Esophagus squamous epithelium (tissue), 5 donors: ENCODE measurements at regions not wholly inside any gene's neighbourhood (a gene's known extent, or its start where the extent isn't known, plus 50 kb on each side); places are given as distances from the start of the nearest gene placed in this dataset.
"Not testable (repeated sequence)": the region's sequence is repeated elsewhere in the genome, so short reads cannot be mapped to it uniquely, and the experiment has no call there.

Experiments
- DNase-seq: peaks from one replicate; lab custom pipeline; 2025; lab: John Stamatoyannopoulos, UW
- H3K27ac ChIP-seq, 4 donors: fragments of 200-600 bp; sonication (generic); one replicate each; pipeline ENCODE4 v1.5.1; 2016 to 2019; ENCODE audit warnings: mild to moderate bottlenecking in 1 of 4
- H3K27me3 ChIP-seq, 4 donors: fragments of 200-600 bp; sonication (generic); 1 replicate in 3 of 4; 2 replicates in 1 of 4; pipeline versions ENCODE4 v1.5.1 to v1.6.0; 2017 to 2021; ENCODE audit warnings: antibody characterized with exemption in 1 of 4
- H3K36me3 ChIP-seq, 3 donors: fragments of 200-600 bp; sonication (generic); one replicate each; pipeline ENCODE4 v1.5.1; 2016 to 2019
- H3K4me1 ChIP-seq, 3 donors: fragments of 200-600 bp; sonication (generic); one replicate each; pipeline ENCODE4 v1.5.1; 2017 to 2019
- H3K4me3 ChIP-seq, 4 donors: fragments of 200-600 bp; sonication (generic); 1 replicate in 3 of 4; 2 replicates in 1 of 4; pipeline ENCODE4 v1.5.1; 2016 to 2019; ENCODE audit warnings: mild to moderate bottlenecking in 2 of 4, moderate library complexity in 1 of 4
- H3K9me3 ChIP-seq, 3 donors: fragments of 200-600 bp; sonication (generic); one replicate each; pipeline ENCODE4 v1.5.1; 2016 to 2019
- POLR2A ChIP-seq, 4 donors: fragments of 450-650 bp; IDR thresholded peaks; one replicate each; pipeline ENCODE4 v1.6.1; 2017; ENCODE audit warnings: antibody characterized with exemption in 4 of 4, mild to moderate bottlenecking in 4 of 4, moderate library complexity in 3 of 4
- WGBS, 2 donors: methylation state at CpG; one replicate each; pipeline ENCODE4 v1.1.5; 2018; 5-methylcytosine and 5-hydroxymethylcytosine counted together
- intact Hi-C: fragments of 100-400 bp; cut with DNase I; formaldehyde crosslinking; loops from one replicate; pipeline ENCODE4 v1.15.0; 2022
- TF ChIP-seq, protein P1 (sequence below), 6 experiments: fragments of 450-650 bp in 4 of 6; fragments of 200-600 bp in 2 of 6; sonication (generic) in 2 of 6; IDR thresholded peaks; one replicate each; pipeline ENCODE4 v1.5.1; 2016 to 2019; ENCODE audit warnings: antibody characterized with exemption in 6 of 6, mild to moderate bottlenecking in 4 of 6, moderate library complexity in 4 of 6
- donor health status: DM: yes; HTN: yes; CAD: no.

DNA sequence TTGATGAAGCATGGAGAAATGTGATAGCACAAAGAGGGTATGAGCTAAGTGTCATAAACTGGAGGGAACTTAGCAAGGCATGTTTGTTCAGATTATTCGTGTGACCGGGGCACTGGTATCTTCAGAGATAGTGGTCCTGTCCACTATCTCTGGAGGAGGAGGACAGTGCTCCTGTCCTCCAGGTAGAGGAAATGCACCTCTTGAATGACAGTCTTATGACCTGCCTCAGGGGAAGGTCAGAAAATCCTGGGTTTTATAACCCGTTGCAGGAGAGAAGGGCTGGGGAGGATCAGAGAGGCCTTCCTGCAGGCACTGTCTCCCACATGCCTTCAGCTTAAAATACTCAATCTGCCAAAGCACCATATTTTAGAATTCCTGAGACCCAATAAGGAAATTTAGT lies 213.5 kb upstream of the UBL3 start:
- Histone ChIP-seq H3K36me3 (no peaks in the 10 kb centered on the region), H3K9me3 (no peaks in the 10 kb centered on the region), H3K27ac (no peak overlapping the region), H3K4me3 (no peak overlapping the region), H3K27me3 (peaks cover 0 to 5% (median 0%) of the 10 kb centered on the region in 4 donors), H3K4me1 (no peaks in the 10 kb centered on the region)
- intact Hi-C loops: no loop called here
- TF ChIP-seq, protein P1, sequence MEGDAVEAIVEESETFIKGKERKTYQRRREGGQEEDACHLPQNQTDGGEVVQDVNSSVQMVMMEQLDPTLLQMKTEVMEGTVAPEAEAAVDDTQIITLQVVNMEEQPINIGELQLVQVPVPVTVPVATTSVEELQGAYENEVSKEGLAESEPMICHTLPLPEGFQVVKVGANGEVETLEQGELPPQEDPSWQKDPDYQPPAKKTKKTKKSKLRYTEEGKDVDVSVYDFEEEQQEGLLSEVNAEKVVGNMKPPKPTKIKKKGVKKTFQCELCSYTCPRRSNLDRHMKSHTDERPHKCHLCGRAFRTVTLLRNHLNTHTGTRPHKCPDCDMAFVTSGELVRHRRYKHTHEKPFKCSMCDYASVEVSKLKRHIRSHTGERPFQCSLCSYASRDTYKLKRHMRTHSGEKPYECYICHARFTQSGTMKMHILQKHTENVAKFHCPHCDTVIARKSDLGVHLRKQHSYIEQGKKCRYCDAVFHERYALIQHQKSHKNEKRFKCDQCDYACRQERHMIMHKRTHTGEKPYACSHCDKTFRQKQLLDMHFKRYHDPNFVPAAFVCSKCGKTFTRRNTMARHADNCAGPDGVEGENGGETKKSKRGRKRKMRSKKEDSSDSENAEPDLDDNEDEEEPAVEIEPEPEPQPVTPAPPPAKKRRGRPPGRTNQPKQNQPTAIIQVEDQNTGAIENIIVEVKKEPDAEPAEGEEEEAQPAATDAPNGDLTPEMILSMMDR (IDR thresholded peaks at IDR 0.05): no peak
- no peak for TF ChIP-seq POLR2A (IDR thresholded peaks at IDR 0.05)
- no peak for DNase-seq
- 70 to 74% methylated on average over 3 of the region's 3 CpGs for WGBS, 2 donors

DNA sequence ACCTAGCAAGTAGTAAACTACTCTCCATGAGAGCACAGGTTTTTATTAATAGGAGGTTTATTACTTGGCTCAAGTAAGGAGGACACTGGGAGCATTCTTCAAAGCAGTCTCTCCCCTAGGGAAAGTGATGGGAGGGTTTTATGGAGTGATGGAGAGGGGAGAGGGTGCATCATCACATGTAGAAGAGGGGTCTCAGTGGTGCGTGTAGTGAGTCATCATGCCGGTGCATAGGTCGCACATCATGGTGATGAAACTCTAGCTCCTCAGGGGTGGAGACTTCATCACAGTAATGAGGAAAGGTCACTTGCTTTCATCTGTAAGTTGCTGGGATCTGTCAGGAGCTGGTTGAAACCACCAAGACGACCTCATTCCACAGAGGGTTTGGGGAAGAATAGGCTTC lies 210.8 kb upstream of the UBL3 start:
- H3K27me3 ChIP-seq: peaks cover 0 to 5% (median 0%) of the 10 kb centered on the region in 4 donors
- TF ChIP-seq POLR2A (IDR thresholded peaks at IDR 0.05): no peak
- TF ChIP-seq, protein P1 (IDR thresholded peaks at IDR 0.05): no peak
- no peaks in the 10 kb centered on the region for H3K4me1 ChIP-seq
- no peak overlapping the region for H3K27ac ChIP-seq
- no peak overlapping the region for H3K4me3 ChIP-seq
- no peaks in the 10 kb centered on the region for H3K36me3 ChIP-seq
- H3K9me3 ChIP-seq: no peaks in the 10 kb centered on the region
- DNase-seq: no peak
- 73 to 74% methylated on average over 4 of the region's 4 CpGs for WGBS, 2 donors
- intact Hi-C loops: no loop called here

DNA sequence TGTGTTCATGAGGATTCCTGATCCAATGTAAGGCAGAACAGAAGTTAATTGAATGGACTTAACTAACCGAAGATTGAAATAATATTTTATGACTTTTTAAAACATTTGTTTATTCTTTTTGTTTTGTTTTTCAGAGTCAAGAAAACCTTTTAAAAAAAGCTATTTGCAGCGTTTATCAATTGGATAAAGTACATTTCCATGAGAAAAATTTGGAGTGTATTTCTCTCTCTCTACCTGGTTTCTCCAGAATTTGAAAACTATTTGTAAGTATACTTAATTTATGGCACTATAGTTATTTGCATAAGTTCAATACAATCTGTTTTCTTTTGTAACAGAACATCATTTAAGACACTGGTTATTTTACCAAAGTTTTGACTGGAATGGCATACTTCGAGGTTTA lies 208.0 kb upstream of the UBL3 start:
- Histone ChIP-seq H3K4me1 (no peaks in the 10 kb centered on the region), H3K4me3 (no peak overlapping the region), H3K36me3 (no peaks in the 10 kb centered on the region), H3K27ac (no peak overlapping the region), H3K27me3 (peaks cover 0 to 9% (median 0%) of the 10 kb centered on the region in 4 donors), H3K9me3 (no peaks in the 10 kb centered on the region)
- DNase-seq: no peak
- intact Hi-C loops: no loop called here
- TF ChIP-seq POLR2A (IDR thresholded peaks at IDR 0.05): no peak
- TF ChIP-seq, protein P1 (IDR thresholded peaks at IDR 0.05): no peak
- WGBS, 2 donors: 77 to 84% methylated on average over 3 of the region's 3 CpGs

DNA sequence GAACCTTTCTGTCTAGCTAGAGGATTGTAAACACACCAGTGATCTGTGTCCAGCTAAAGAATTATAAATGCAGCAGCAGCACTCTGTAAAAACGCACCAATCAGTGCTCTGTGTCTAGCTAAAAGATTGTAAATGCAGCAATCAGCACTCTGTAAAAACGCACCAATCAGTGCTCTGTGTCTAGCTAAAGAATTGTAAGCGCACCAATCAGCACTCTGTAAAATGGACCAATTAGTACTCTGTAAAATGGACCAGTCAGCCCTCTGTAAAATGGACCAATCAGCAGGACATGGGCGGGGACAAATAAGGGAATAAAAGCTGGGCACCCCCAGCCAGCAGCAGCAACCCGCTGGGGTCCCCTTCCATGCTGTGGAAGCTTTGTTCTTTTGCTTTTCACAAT lies 204.1 kb upstream of the UBL3 start:
- DNase-seq, H3K9me3 ChIP-seq, H3K4me3 ChIP-seq, H3K4me1 ChIP-seq, H3K27ac ChIP-seq, intact Hi-C loops, H3K36me3 ChIP-seq: not testable (repeated sequence)
- peaks cover 0 to 23% (median 0%) of the 10 kb centered on the region in 4 donors for H3K27me3 ChIP-seq
- WGBS, 2 donors: 60 to 75% methylated on average over 5 of the region's 5 CpGs

DNA sequence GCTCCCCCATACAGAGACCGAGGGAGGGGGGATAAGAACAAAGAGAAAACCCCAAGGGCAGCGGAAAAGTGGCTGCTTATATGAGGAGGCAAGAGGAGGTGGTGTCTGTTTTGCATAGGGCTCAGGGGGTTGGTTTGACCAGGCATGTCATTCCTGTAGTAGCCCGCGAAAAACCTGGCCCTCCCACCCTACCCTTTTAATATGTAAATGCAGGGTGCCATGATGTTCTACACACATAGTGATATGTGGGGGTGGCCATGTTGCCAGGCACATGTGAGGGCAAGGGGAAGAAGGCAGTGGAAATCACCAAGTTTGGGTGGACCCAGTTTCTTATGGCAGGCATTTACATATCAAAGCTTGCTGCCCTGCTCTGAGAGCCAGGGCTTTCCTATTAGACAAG lies 203.5 kb upstream of the UBL3 start:
- H3K27ac ChIP-seq: no peak overlapping the region
- H3K27me3 ChIP-seq: peaks cover 0 to 23% (median 0%) of the 10 kb centered on the region in 4 donors
- no peaks in the 10 kb centered on the region for H3K9me3 ChIP-seq
- H3K4me3 ChIP-seq: no peak overlapping the region
- WGBS, 2 donors: 50 to 65% methylated on average over 4 of the region's 4 CpGs
- DNase-seq: no peak
- no peaks in the 10 kb centered on the region for H3K4me1 ChIP-seq
- no peak for TF ChIP-seq POLR2A (IDR thresholded peaks at IDR 0.05)
- TF ChIP-seq, protein P1 (IDR thresholded peaks at IDR 0.05): no peak
- intact Hi-C loops: no loop called here
- no peaks in the 10 kb centered on the region for H3K36me3 ChIP-seq

DNA sequence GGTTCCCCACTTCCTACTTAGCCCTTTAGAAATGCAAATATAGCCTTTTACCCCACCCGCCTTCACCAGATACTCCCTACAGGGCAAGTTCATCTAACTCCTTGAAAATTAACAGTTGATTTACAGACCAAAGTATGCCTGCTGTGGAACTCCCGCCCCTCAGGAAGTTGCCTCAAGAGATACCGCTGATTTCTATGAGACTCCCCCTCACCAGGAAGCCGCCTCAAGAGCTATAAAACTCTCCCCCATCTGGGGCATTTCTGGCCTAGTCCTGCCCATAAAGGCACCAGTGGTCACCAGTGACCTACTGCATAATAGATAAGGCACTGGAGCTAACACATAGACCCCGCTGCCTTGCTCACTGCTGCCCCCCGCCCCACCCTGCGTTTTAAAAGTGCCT lies 201.7 kb upstream of the UBL3 start:
- 28 to 49% methylated on average over 6 to 7 of the region's 7 CpGs for WGBS, 2 donors
- TF ChIP-seq, protein P1 (IDR thresholded peaks at IDR 0.05): no peak
- no peak for TF ChIP-seq POLR2A (IDR thresholded peaks at IDR 0.05)
- Histone ChIP-seq H3K27me3 (peaks cover 0 to 23% (median 0%) of the 10 kb centered on the region in 4 donors), H3K4me1 (no peaks in the 10 kb centered on the region), H3K9me3 (no peaks in the 10 kb centered on the region), H3K4me3 (no peak overlapping the region), H3K27ac (no peak overlapping the region), H3K36me3 (no peaks in the 10 kb centered on the region)
- DNase-seq: no peak
- intact Hi-C loops: no loop called here
